GM12873 (cell line): ENCODE measurements at regions not wholly inside any gene's neighbourhood (a gene's known extent, or its start where the extent isn't known, plus 50 kb on each side); places are given as distances from the start of the nearest gene placed in this dataset.
A peak's percentile ranks its signal among the peaks of the same experiment; 100 is the strongest.

Experiments
- CTCF ChIP-seq: IDR thresholded peaks from 2 replicates; pipeline ENCODE4 v1.5.1; 2012; ENCODE audit warnings: low read depth, mild to moderate bottlenecking, moderate library complexity, low read length, control low read depth; ENCODE audit not compliant: insufficient read depth; ENCODE audit errors: missing control alignments

GRCh38 chr6:42512579-42512978 is 51.2 kb upstream of the UBR2 start:
- TF ChIP-seq CTCF = no peak

- no peak for TF ChIP-seq CTCF
Measured at GRCh38 chr6:42511803-42512422, 51.9 kb upstream of the UBR2 start.

- peak; percentile 33 for TF ChIP-seq CTCF
Measured at GRCh38 chr6:42510795-42511194, 53.0 kb upstream of the UBR2 start.

GRCh38 chr6:42509765-42510164 is 54.1 kb upstream of the UBR2 start:
- TF ChIP-seq CTCF = no peak

GRCh38 chr6:42509256-42509655 is 54.6 kb upstream of the UBR2 start:
- TF ChIP-seq CTCF = no peak

GRCh38 chr6:42507901-42508300 is 55.9 kb upstream of the UBR2 start:
- TF ChIP-seq CTCF = no peak

- TF ChIP-seq CTCF = no peak
Measured at GRCh38 chr6:42507195-42507594, 55.5 kb upstream of the TRERF1 start.
